A549 (cell line): ENCODE measurements at regions not wholly inside any gene's neighbourhood (a gene's known extent, or its start where the extent isn't known, plus 50 kb on each side); places are given as distances from the start of the nearest gene placed in this dataset.

Experiments
- ATAC-seq, 2 experiments: fragments of 200-7000 bp in 1 of 2; fragments of >200 bp in 1 of 2; cut with Nextera tagmentation in 1 of 2; cut with Tn5 transposase in 1 of 2; 3 replicates each; pipeline versions ENCODE4 v1.8.0 to v1.9.1; 2018 to 2020; ENCODE audit warnings: mild to moderate bottlenecking in 1 of 2, moderate library complexity in 1 of 2
- CTCF ChIA-PET: fragments of 300-600 bp; sonication (Branson Sonifier 250); formaldehyde crosslinking; extraction: SDS; loops from one replicate; lab custom pipeline; 2021; ENCODE audit warnings: antibody characterized with exemption, inconsistent platforms; lab: Yijun Ruan, JAX
- POLR2A ChIA-PET: fragments of 350-600 bp; formaldehyde crosslinking; extraction: SDS; loops from one replicate; lab custom pipeline; 2021; ENCODE audit warnings: antibody characterized with exemption, inconsistent platforms; lab: Yijun Ruan, JAX
- DNase-seq, 2 experiments: peaks; one replicate each; pipeline versions ENCODE4 v3.0.0 to v3.0.0-alpha.2; 2011 to 2016; ENCODE audit warnings: low read depth in 1 of 2, low spot score in 1 of 2
- FAIRE-seq: peaks from 2 replicates; lab custom pipeline; 2011; peaks lifted over from hg19 to GRCh38; lab: Jason Lieb, UNC
- H3K27ac ChIP-seq, 2 experiments: fragments of >200 bp; sonication (Bioruptor Twin); formaldehyde crosslinking; 3 replicates each; pipeline ENCODE4 v1.5.1; 2016 to 2017
- H3K4me1 ChIP-seq: fragments of >200 bp; sonication (Bioruptor Twin); formaldehyde crosslinking; 3 replicates; pipeline ENCODE4 v1.6.1; 2016
- H3K4me2 ChIP-seq: fragments of >200 bp; sonication (Bioruptor Twin); formaldehyde crosslinking; 3 replicates; pipeline ENCODE4 v1.6.1; 2016
- H3K4me3 ChIP-seq: fragments of >200 bp; sonication (Bioruptor Twin); formaldehyde crosslinking; 3 replicates; pipeline ENCODE4 v1.5.1; 2016
- H3K9me3 ChIP-seq: fragments of >200 bp; sonication (Bioruptor Twin); formaldehyde crosslinking; 3 replicates; pipeline ENCODE4 v1.6.1; 2016
- CBX2 ChIP-seq: fragments of 200-600 bp; sonication (generic); IDR thresholded peaks from 2 replicates; pipeline ENCODE4 v1.6.1; 2016; ENCODE audit warnings: low read depth, mild to moderate bottlenecking, borderline replicate concordance
- CEBPB ChIP-seq, 2 experiments: fragments of >200 bp in 1 of 2; sonication (Bioruptor Twin) in 1 of 2; formaldehyde crosslinking in 1 of 2; IDR thresholded peaks; 2 replicates each; pipeline ENCODE4 v1.6.1; 2012 to 2016
- CHD4 ChIP-seq: fragments of 200-600 bp; sonication (generic); IDR thresholded peaks from 2 replicates; pipeline ENCODE4 v1.6.1; 2016; ENCODE audit warnings: antibody characterized with exemption, mild to moderate bottlenecking, borderline replicate concordance
- EHMT2 ChIP-seq: fragments of 200-600 bp; sonication (generic); IDR thresholded peaks from 2 replicates; pipeline ENCODE4 v1.6.1; 2016; ENCODE audit warnings: antibody characterized with exemption, low read depth, mild to moderate bottlenecking, moderate library complexity
- EP300 ChIP-seq, 2 experiments: fragments of >200 bp; sonication (Bioruptor Twin); formaldehyde crosslinking; IDR thresholded peaks; 2 replicates in 1 of 2; 3 replicates in 1 of 2; pipeline ENCODE4 v1.6.1; 2016 to 2017
- ESRRA ChIP-seq: fragments of 150-350 bp; IDR thresholded peaks from 2 replicates; pipeline ENCODE4 v1.6.1; 2014; ENCODE audit warnings: mild to moderate bottlenecking, low read length, borderline replicate concordance
- FOSB ChIP-seq: fragments of 250-450 bp; sonication (Bioruptor Pico); IDR thresholded peaks from 2 replicates; pipeline ENCODE4 v1.5.0; 2020; ENCODE audit warnings: mild to moderate bottlenecking, moderate library complexity
- FOSL2 ChIP-seq, 2 experiments: fragments of 450-650 bp in 1 of 2; fragments of >200 bp in 1 of 2; sonication (Bioruptor Twin) in 1 of 2; formaldehyde crosslinking; IDR thresholded peaks; 2 replicates each; pipeline versions ENCODE4 v1.5.0 to v1.6.1; 2016 to 2020; ENCODE audit warnings: mild to moderate bottlenecking in 1 of 2, moderate library complexity in 1 of 2
- FOXS1 ChIP-seq: fragments of 250-450 bp; sonication (Bioruptor Pico); IDR thresholded peaks from 2 replicates; pipeline ENCODE4 v1.5.0; 2020; ENCODE audit warnings: mild to moderate bottlenecking, moderate library complexity
- HDAC2 ChIP-seq: fragments of 200-600 bp; sonication (generic); IDR thresholded peaks from 2 replicates; pipeline ENCODE4 v1.6.1; 2016
- HES2 ChIP-seq: fragments of >200 bp; sonication (Bioruptor Twin); formaldehyde crosslinking; IDR thresholded peaks from 2 replicates; pipeline ENCODE4 v1.6.1; 2016
- HEYL ChIP-seq: fragments of 250-450 bp; sonication (Bioruptor Pico); IDR thresholded peaks from 2 replicates; pipeline ENCODE4 v1.8.0; 2021; ENCODE audit warnings: mild to moderate bottlenecking, moderate library complexity
- HOXB13 ChIP-seq: fragments of 250-450 bp; sonication (Bioruptor Pico); IDR thresholded peaks from 2 replicates; pipeline ENCODE4 v1.5.0; 2020; ENCODE audit warnings: low read depth, mild to moderate bottlenecking, moderate library complexity
- JUN ChIP-seq, 2 experiments: fragments of >200 bp; sonication (Bioruptor Twin); formaldehyde crosslinking; IDR thresholded peaks; 2 replicates in 1 of 2; 3 replicates in 1 of 2; pipeline ENCODE4 v1.6.1; 2016 to 2017
- JUNB ChIP-seq: fragments of >200 bp; sonication (Bioruptor Twin); formaldehyde crosslinking; IDR thresholded peaks from 2 replicates; pipeline ENCODE4 v1.6.1; 2016
- KDM5A ChIP-seq: fragments of 200-600 bp; sonication (generic); IDR thresholded peaks from 2 replicates; pipeline ENCODE4 v1.6.1; 2016; ENCODE audit warnings: antibody characterized with exemption, mild to moderate bottlenecking
- MAFK ChIP-seq: fragments of 450-650 bp; IDR thresholded peaks from 2 replicates; pipeline ENCODE4 v1.6.1; 2014; ENCODE audit not compliant: partially characterized antibody
- MAX ChIP-seq: IDR thresholded peaks from 2 replicates; pipeline ENCODE4 v1.6.1; 2012
- MAZ ChIP-seq: fragments of 150-350 bp; IDR thresholded peaks from 2 replicates; pipeline ENCODE4 v1.6.1; 2014; ENCODE audit warnings: antibody characterized with exemption, low read depth, low read length, borderline replicate concordance
- MYC ChIP-seq: IDR thresholded peaks from 2 replicates; pipeline ENCODE4 v1.6.1; 2012; ENCODE audit warnings: mild to moderate bottlenecking, inconsistent platforms, low read length, improper control_type of control experiment, borderline replicate concordance
- NFE2L2 ChIP-seq: fragments of 150-350 bp; conservative IDR thresholded peaks from 2 replicates; pipeline ENCODE4 v1.6.1; 2014; ENCODE audit warnings: low read length
- NR3C1 ChIP-seq: fragments of >200 bp; sonication (Bioruptor Twin); formaldehyde crosslinking; IDR thresholded peaks from 3 replicates; pipeline ENCODE4 v1.6.1; 2017
- PBX3 ChIP-seq: IDR thresholded peaks from 2 replicates; pipeline ENCODE4 v1.6.1; 2012
- POLR2AphosphoS2 ChIP-seq: conservative IDR thresholded peaks from 2 replicates; pipeline ENCODE4 v1.6.1; 2012; ENCODE audit warnings: low read length, improper control_type of control experiment, inconsistent platforms
- RCOR1 ChIP-seq: fragments of 150-350 bp; IDR thresholded peaks from 2 replicates; pipeline ENCODE4 v1.6.1; 2014; ENCODE audit warnings: antibody characterized with exemption, low read length, low read depth
- RFX5 ChIP-seq: fragments of 450-650 bp; IDR thresholded peaks from 2 replicates; pipeline ENCODE4 v1.7.1; 2014; ENCODE audit warnings: antibody characterized with exemption, mild to moderate bottlenecking, moderate library complexity
- SMC3 ChIP-seq: fragments of >200 bp; sonication (Bioruptor Twin); formaldehyde crosslinking; IDR thresholded peaks from 3 replicates; pipeline ENCODE4 v1.6.1; 2018; ENCODE audit warnings: inconsistent platforms
- SREBF2 ChIP-seq: fragments of 450-650 bp; IDR thresholded peaks from 2 replicates; pipeline ENCODE4 v1.6.1; 2014; ENCODE audit warnings: mild to moderate bottlenecking, moderate library complexity
- ZNF302 ChIP-seq: fragments of 250-450 bp; sonication (Bioruptor Pico); IDR thresholded peaks from 2 replicates; pipeline ENCODE4 v1.9.0; 2021; ENCODE audit warnings: inconsistent platforms, mild to moderate bottlenecking, moderate library complexity
- ZSCAN20 ChIP-seq: fragments of 250-450 bp; sonication (Bioruptor Pico); IDR thresholded peaks from 2 replicates; pipeline ENCODE4 v1.8.0; 2022; ENCODE audit warnings: mild to moderate bottlenecking, moderate library complexity
- WGBS: methylation state at CpG from one replicate; pipeline ENCODE4 v1.1.6; 2017; ENCODE audit errors: missing lambda C conversion rate; 5-methylcytosine and 5-hydroxymethylcytosine counted together

GRCh38 chr18:40072761-40073160 lies 1882.3 kb upstream of the PIK3C3 start:
- H3K4me1 ChIP-seq: no peaks in the 10 kb centered on the region
- DNase-seq (no peak), ATAC-seq (no peak), FAIRE-seq (no peak)
- ChIA-PET POLR2A (no interaction called here), CTCF (no interaction called here)
- no peak overlapping the region for H3K4me2 ChIP-seq
- no peaks in the 10 kb centered on the region for H3K9me3 ChIP-seq
- H3K27ac ChIP-seq: no peak overlapping the region
- no peak overlapping the region for H3K4me3 ChIP-seq
- TF ChIP-seq HEYL (CRISPR knock-in tag) (no peak), EHMT2 (no peak), SMC3 (no peak), ESRRA (no peak), KDM5A (no peak), ZSCAN20 (CRISPR knock-in tag) (no peak), FOSB (no peak), MAZ (no peak), NR3C1 (no peak), PBX3 (no peak), EP300 (IDR thresholded peaks at IDR 0.05) (no peak)
- WGBS: 0% methylated on average over 2 of the region's 2 CpGs

GRCh38 chr18:40066368-40066767 lies 1888.7 kb upstream of the PIK3C3 start:
- TF ChIP-seq MAFK: no peak
- TF ChIP-seq HDAC2: no peak
- no peak for TF ChIP-seq SREBF2
- TF ChIP-seq CBX2: no peak
- no peak for TF ChIP-seq JUN (IDR thresholded peaks at IDR 0.05)
- no peak for TF ChIP-seq ZNF302 (CRISPR knock-in tag)
- no peak for TF ChIP-seq MAX
- TF ChIP-seq JUNB: no peak
- TF ChIP-seq FOXS1 (CRISPR knock-in tag): no peak
- ChIA-PET CTCF (no interaction called here), POLR2A (no interaction called here)
- 4% methylated on average over 1 of the region's 1 CpG for WGBS
- H3K4me1 ChIP-seq: no peaks in the 10 kb centered on the region
- no peak overlapping the region for H3K27ac ChIP-seq
- H3K9me3 ChIP-seq: no peaks in the 10 kb centered on the region
- H3K4me2 ChIP-seq: no peak overlapping the region
- FAIRE-seq (no peak), DNase-seq (no peak), ATAC-seq (no peak)
- H3K4me3 ChIP-seq: no peak overlapping the region

GRCh38 chr18:40063488-40063887 lies 1891.5 kb upstream of the PIK3C3 start:
- POLR2A ChIA-PET: no interaction called here
- no peaks in the 10 kb centered on the region for H3K4me1 ChIP-seq
- H3K27ac ChIP-seq: no peak overlapping the region
- ATAC-seq: no peak
- no peak overlapping the region for H3K4me2 ChIP-seq
- TF ChIP-seq MAZ: no peak
- TF ChIP-seq CEBPB (IDR thresholded peaks at IDR 0.05): no peak
- no peak for TF ChIP-seq NFE2L2
- no peak for TF ChIP-seq KDM5A
- no peak for TF ChIP-seq MYC
- no peak for TF ChIP-seq CHD4
- no peak for TF ChIP-seq HEYL (CRISPR knock-in tag)
- no peak for TF ChIP-seq HOXB13 (CRISPR knock-in tag)
- TF ChIP-seq POLR2AphosphoS2: no peak
- no peak for TF ChIP-seq RCOR1
- no peak for TF ChIP-seq RFX5
- TF ChIP-seq FOSL2 (IDR thresholded peaks at IDR 0.05): no peak
- no peak for TF ChIP-seq FOSL2 (CRISPR knock-in tag; IDR thresholded peaks at IDR 0.05)
- TF ChIP-seq HES2: no peak
- no peak for TF ChIP-seq SMC3
- TF ChIP-seq, all 56 proteins: peak for 0
- CTCF ChIA-PET: no interaction called here
- FAIRE-seq (no peak), DNase-seq (no peak)
- no peak overlapping the region for H3K4me3 ChIP-seq
- no peaks in the 10 kb centered on the region for H3K9me3 ChIP-seq
